Keratinocyte (primary cell): ENCODE measurements at regions not wholly inside any gene's neighbourhood (a gene's known extent, or its start where the extent isn't known, plus 50 kb on each side); places are given as distances from the start of the nearest gene placed in this dataset.

Experiments
- DNase-seq: peaks from one replicate; pipeline ENCODE4 v3.0.0-alpha.2; 2011; ENCODE audit warnings: low read depth, missing footprints, low spot score
- FAIRE-seq: peaks from 2 replicates; lab custom pipeline; 2011; peaks lifted over from hg19 to GRCh38; lab: Jason Lieb, UNC
- H2AFZ ChIP-seq: 2 replicates; pipeline ENCODE4 v1.6.0; 2012; ENCODE audit warnings: low read length, control low read depth, inconsistent platforms; ENCODE audit not compliant: control insufficient read depth
- H3K27ac ChIP-seq: 2 replicates; pipeline ENCODE4 v1.5.1; 2011; ENCODE audit warnings: low read length; ENCODE audit not compliant: control insufficient read depth, insufficient read depth
- H3K27me3 ChIP-seq: 3 replicates; pipeline ENCODE4 v1.6.0; 2011; ENCODE audit warnings: low read length; ENCODE audit not compliant: control insufficient read depth, insufficient read depth; ENCODE audit errors: extremely low read depth
- H3K36me3 ChIP-seq, 2 experiments: 2 replicates in 1 of 2; 3 replicates in 1 of 2; pipeline ENCODE4 v1.5.1; 2011; ENCODE audit warnings: low read length in 2 of 2, mild to moderate bottlenecking in 1 of 2; ENCODE audit not compliant: control insufficient read depth in 2 of 2, insufficient read depth in 2 of 2; ENCODE audit errors: extremely low read depth in 1 of 2
- H3K4me1 ChIP-seq: 3 replicates; pipeline ENCODE4 v1.5.1; 2011; ENCODE audit warnings: low read length; ENCODE audit not compliant: control insufficient read depth, insufficient read depth; ENCODE audit errors: extremely low read depth
- H3K4me2 ChIP-seq: 3 replicates; pipeline ENCODE4 v1.6.0; 2011; ENCODE audit warnings: low read depth, low read length; ENCODE audit not compliant: control insufficient read depth, insufficient read depth; ENCODE audit errors: extremely low read depth
- H3K4me3 ChIP-seq, 3 experiments: fragments of 200-600 bp in 1 of 3; sonication (generic) in 1 of 3; 2 replicates in 2 of 3; 3 replicates in 1 of 3; pipeline ENCODE4 v1.5.1; 2011 to 2016; ENCODE audit warnings: low read length in 3 of 3, mild to moderate bottlenecking in 3 of 3, control low read depth in 2 of 3, inconsistent platforms in 1 of 3, low read depth in 1 of 3, mixed read lengths in 1 of 3, mixed run types in 1 of 3, moderate library complexity in 1 of 3; ENCODE audit not compliant: control insufficient read depth in 2 of 3, insufficient read depth in 2 of 3; ENCODE audit errors: extremely low read depth in 1 of 3
- H3K79me2 ChIP-seq: 2 replicates; pipeline ENCODE4 v1.6.0; 2012; ENCODE audit warnings: low read length; ENCODE audit not compliant: control insufficient read depth, insufficient read depth
- H3K9ac ChIP-seq: 3 replicates; pipeline ENCODE4 v1.6.0; 2011; ENCODE audit warnings: low read length; ENCODE audit not compliant: control insufficient read depth, insufficient read depth; ENCODE audit errors: extremely low read depth
- H3K9me1 ChIP-seq: 3 replicates; pipeline ENCODE4 v1.6.0; 2011; ENCODE audit warnings: low read length; ENCODE audit not compliant: control insufficient read depth, insufficient read depth; ENCODE audit errors: extremely low read depth
- H3K9me3 ChIP-seq: 2 replicates; pipeline ENCODE4 v1.5.1; 2012; ENCODE audit warnings: low read depth, low read length; ENCODE audit not compliant: control insufficient read depth
- H4K20me1 ChIP-seq: 3 replicates; pipeline ENCODE4 v1.6.0; 2011; ENCODE audit warnings: low read length; ENCODE audit not compliant: control insufficient read depth, insufficient read depth; ENCODE audit errors: extremely low read depth
- CTCF ChIP-seq, 3 experiments: IDR thresholded peaks in 1 of 3; conservative IDR thresholded peaks in 1 of 3; optimal IDR thresholded peaks in 1 of 3; 2 replicates in 2 of 3; 3 replicates in 1 of 3; pipeline versions ENCODE3 to v1.5.1; 2011; ENCODE audit warnings: low read length in 3 of 3, mild to moderate bottlenecking in 3 of 3, moderate library complexity in 2 of 3, control low read depth in 1 of 3, inconsistent platforms in 1 of 3; ENCODE audit not compliant: insufficient read depth in 2 of 3; ENCODE audit errors: extremely low read depth in 1 of 3
- EZH2 ChIP-seq: IDR thresholded peaks from one replicate; pipeline ENCODE4 v1.6.1; 2012; ENCODE audit warnings: inconsistent platforms, mild to moderate bottlenecking, low read length, moderate library complexity
- dilution Hi-C: fragments of 300-500 bp; cut with MboI; formaldehyde crosslinking; loops from one replicate; pipeline ENCODE4 v1.7.0; 2020; ENCODE audit warnings: low sequenced_read_pairs; ENCODE audit not compliant: extremely low pct_ligation_motif_present

- H3K9me3 ChIP-seq = no peaks in the 10 kb centered on the region
- no peaks in the 10 kb centered on the region for H3K4me1 ChIP-seq
- no peaks in the 10 kb centered on the region for H4K20me1 ChIP-seq
- no peak overlapping the region for H2AFZ ChIP-seq
- H3K9me1 ChIP-seq = no peaks in the 10 kb centered on the region
- H3K27me3 ChIP-seq = no peaks in the 10 kb centered on the region
- H3K27ac ChIP-seq = no peak overlapping the region
- H3K4me3 ChIP-seq = no peak overlapping the region
- TF ChIP-seq CTCF (optimal IDR thresholded peaks at IDR 0.05 in 1 of 3, IDR thresholded peaks at IDR 0.05 in 1 of 3, conservative IDR thresholded peaks at IDR 0.05 in 1 of 3; ENCODE audit: extremely low read depth in 1 of 3, insufficient read depth in 2 of 3, low read length in 3 of 3) (no peak), EZH2 (no peak)
- H3K36me3 ChIP-seq = no peaks in the 10 kb centered on the region
- dilution Hi-C loops = no loop called here
- no peak for FAIRE-seq
- H3K9ac ChIP-seq = no peak overlapping the region
- no peak for DNase-seq
- no peak overlapping the region for H3K4me2 ChIP-seq
- H3K79me2 ChIP-seq = no peaks in the 10 kb centered on the region
These were observed 70.0 kb upstream of the TBXT start for GRCh38 chr6:166237617-166238016.

- FAIRE-seq (no peak), DNase-seq (no peak)
- dilution Hi-C loops = no loop called here
- no peak overlapping the region for H3K4me3 ChIP-seq
- H3K27me3 ChIP-seq = no peaks in the 10 kb centered on the region
- no peaks in the 10 kb centered on the region for H4K20me1 ChIP-seq
- no peak overlapping the region for H3K9ac ChIP-seq
- no peak overlapping the region for H3K27ac ChIP-seq
- no peaks in the 10 kb centered on the region for H3K9me1 ChIP-seq
- TF ChIP-seq EZH2 (no peak), CTCF (optimal IDR thresholded peaks at IDR 0.05 in 1 of 3, IDR thresholded peaks at IDR 0.05 in 1 of 3, conservative IDR thresholded peaks at IDR 0.05 in 1 of 3; ENCODE audit: extremely low read depth in 1 of 3, insufficient read depth in 2 of 3, low read length in 3 of 3) (no peak)
- no peaks in the 10 kb centered on the region for H3K79me2 ChIP-seq
- H3K9me3 ChIP-seq = no peaks in the 10 kb centered on the region
- no peak overlapping the region for H3K4me2 ChIP-seq
- H3K4me1 ChIP-seq = no peaks in the 10 kb centered on the region
- no peaks in the 10 kb centered on the region for H3K36me3 ChIP-seq
- no peak overlapping the region for H2AFZ ChIP-seq
These were observed 68.9 kb upstream of the TBXT start for GRCh38 chr6:166236596-166236995.
